Gastrocnemius medialis (tissue), 4 donors: ENCODE measurements at regions not wholly inside any gene's neighbourhood (a gene's known extent, or its start where the extent isn't known, plus 50 kb on each side); places are given as distances from the start of the nearest gene placed in this dataset.

ENCODE experiments used
- ATAC-seq, 2 donors: fragments of 150-250 bp; one replicate each; pipeline ENCODE4 v1.9.1; 2016
- DNase-seq, 2 donors: peaks; one replicate each; pipeline ENCODE4 v3.0.0-alpha.2; 2019
- H3K27ac ChIP-seq, 4 donors: fragments of 200-600 bp; sonication (generic); 1 replicate in 1 of 4; 2 replicates in 3 of 4; pipeline ENCODE4 v1.5.1; 2016 to 2018; ENCODE audit warnings: mild to moderate bottlenecking in 2 of 4, moderate library complexity in 1 of 4
- H3K27me3 ChIP-seq, 3 donors: fragments of 200-600 bp; sonication (generic) in 2 of 3; 1 replicate in 1 of 3; 2 replicates in 2 of 3; pipeline versions ENCODE4 v1.5.1 to v1.6.0; 2016 to 2019; ENCODE audit warnings: mild to moderate bottlenecking in 1 of 3, moderate library complexity in 1 of 3
- H3K36me3 ChIP-seq, 2 donors: fragments of 200-600 bp; sonication (generic) in 1 of 2; one replicate each; pipeline ENCODE4 v1.5.1; 2017 to 2018
- H3K4me1 ChIP-seq, 2 donors: fragments of 200-600 bp; sonication (generic) in 1 of 2; one replicate each; pipeline ENCODE4 v1.5.1; 2016 to 2017; ENCODE audit warnings: mild to moderate bottlenecking in 2 of 2
- H3K4me3 ChIP-seq, 4 donors: fragments of 200-600 bp; sonication (generic) in 3 of 4; 1 replicate in 1 of 4; 2 replicates in 3 of 4; pipeline ENCODE4 v1.5.1; 2016 to 2019; ENCODE audit warnings: mild to moderate bottlenecking in 2 of 4
- H3K9me3 ChIP-seq, 3 donors: fragments of 200-600 bp; sonication (generic) in 2 of 3; 1 replicate in 1 of 3; 2 replicates in 2 of 3; pipeline ENCODE4 v1.5.1; 2016 to 2019
- CTCF ChIP-seq, 5 experiments: fragments of 450-650 bp in 3 of 5; fragments of 200-600 bp in 2 of 5; sonication (generic) in 2 of 5; IDR thresholded peaks in 4 of 5; conservative IDR thresholded peaks in 1 of 5; 1 replicate in 4 of 5; 2 replicates in 1 of 5; pipeline ENCODE4 v1.5.1; 2016 to 2019; ENCODE audit warnings: antibody characterized with exemption in 5 of 5, mild to moderate bottlenecking in 3 of 5, moderate library complexity in 3 of 5
- POLR2A ChIP-seq, 2 donors: fragments of 450-650 bp; IDR thresholded peaks; one replicate each; pipeline ENCODE4 v1.6.1; 2017; ENCODE audit warnings: antibody characterized with exemption in 2 of 2, mild to moderate bottlenecking in 2 of 2, moderate library complexity in 2 of 2
- in situ Hi-C, 4 donors: fragments of 200-750 bp; cut with MboI; loops; one replicate each; pipeline versions ENCODE4 v1.15.0 to v1.8.0; 2017; ENCODE audit warnings: low sequenced_read_pairs in 4 of 4
- intact Hi-C: fragments of 100-400 bp; cut with DNase I; formaldehyde crosslinking; loops from one replicate; pipeline ENCODE4 v1.15.1; 2023; ENCODE audit warnings: low total_unique reads

GRCh38 chr16:54673313-54673712, 257.4 kb upstream of the IRX5 start:
- ATAC-seq (peak; percentile 68 to 86), DNase-seq (peak; percentile 38 to 48)
- Histone ChIP-seq H3K27me3 (no peaks in the 10 kb centered on the region), H3K9me3 (no peaks in the 10 kb centered on the region), H3K4me1 (peaks cover 0 to 13% of the 10 kb centered on the region in 2 donors), H3K36me3 (no peaks in the 10 kb centered on the region), H3K27ac (peak overlapping the region in 3 of 4 donors; percentile 52 to 83 (median 52)), H3K4me3 (no peak overlapping the region)
- intact Hi-C loops (no loop called here), in situ Hi-C loops (no loop called here)
- no peak for TF ChIP-seq CTCF (IDR thresholded peaks at IDR 0.05 in 4 of 5, conservative IDR thresholded peaks at IDR 0.05 in 1 of 5)

GRCh38 chr16:54672500-54672899, 258.2 kb upstream of the IRX5 start:
- ATAC-seq (peak; percentile 86 to 89), DNase-seq (peak in 1 of 2 donors; percentile 8)
- in situ Hi-C loops, result no loop called here
- Histone ChIP-seq H3K27me3 (no peaks in the 10 kb centered on the region), H3K4me1 (peaks cover 0 to 13% of the 10 kb centered on the region in 2 donors), H3K27ac (peak overlapping the region in 3 of 4 donors; percentile 52 to 83 (median 52)), H3K4me3 (no peak overlapping the region), H3K9me3 (no peaks in the 10 kb centered on the region), H3K36me3 (no peaks in the 10 kb centered on the region)
- intact Hi-C loops, result no loop called here
- TF ChIP-seq CTCF (IDR thresholded peaks at IDR 0.05 in 4 of 5, conservative IDR thresholded peaks at IDR 0.05 in 1 of 5), result no peak

GRCh38 chr16:54657709-54658102, 273.0 kb upstream of the IRX5 start:
- no peaks in the 10 kb centered on the region for H3K36me3 ChIP-seq
- ATAC-seq, result no peak
- peaks cover 3 to 15% of the 10 kb centered on the region in 2 donors for H3K4me1 ChIP-seq
- no peak overlapping the region for H3K27ac ChIP-seq
- DNase-seq, result no peak
- no peaks in the 10 kb centered on the region for H3K9me3 ChIP-seq
- TF ChIP-seq CTCF (IDR thresholded peaks at IDR 0.05 in 4 of 5, conservative IDR thresholded peaks at IDR 0.05 in 1 of 5), result no peak
- TF ChIP-seq POLR2A (IDR thresholded peaks at IDR 0.05), result no peak
- H3K4me3 ChIP-seq, result no peak overlapping the region
- peaks cover 0 to 6% (median 0%) of the 10 kb centered on the region in 3 donors for H3K27me3 ChIP-seq
- intact Hi-C loops, result no loop called here
- in situ Hi-C loops, result no loop called here

- intact Hi-C loops (no loop called here), in situ Hi-C loops (no loop called here)
- Histone ChIP-seq H3K27me3 (peaks cover 0 to 6% (median 0%) of the 10 kb centered on the region in 3 donors), H3K9me3 (no peaks in the 10 kb centered on the region), H3K4me1 (peaks cover 3 to 15% of the 10 kb centered on the region in 2 donors), H3K36me3 (no peaks in the 10 kb centered on the region), H3K27ac (no peak overlapping the region), H3K4me3 (no peak overlapping the region)
- no peak for TF ChIP-seq CTCF (IDR thresholded peaks at IDR 0.05 in 4 of 5, conservative IDR thresholded peaks at IDR 0.05 in 1 of 5)
- no peak for TF ChIP-seq POLR2A (IDR thresholded peaks at IDR 0.05)
- peak; percentile 61 to 67 for ATAC-seq
- peak in 1 of 2 donors; percentile 16 for DNase-seq
Measured at GRCh38 chr16:54657058-54657708, 273.5 kb upstream of the IRX5 start.
